Prostate gland (tissue), 2 donors: ENCODE measurements at regions not wholly inside any gene's neighbourhood (a gene's known extent, or its start where the extent isn't known, plus 50 kb on each side); places are given as distances from the start of the nearest gene placed in this dataset.

ENCODE experiments used
- POLR2AphosphoS5 ChIP-seq: sonication (generic); formaldehyde crosslinking; IDR thresholded peaks from one replicate; pipeline ENCODE4 v1.6.1; 2017; ENCODE audit warnings: antibody characterized with exemption
- TF ChIP-seq, protein P1 (sequence below), 4 experiments: fragments of 200-600 bp in 2 of 4; fragments of 450-650 bp in 2 of 4; sonication (generic) in 2 of 4; IDR thresholded peaks; 1 replicate in 3 of 4; 2 replicates in 1 of 4; pipeline ENCODE4 v1.5.1; 2016 to 2019; ENCODE audit warnings: antibody characterized with exemption in 4 of 4, mild to moderate bottlenecking in 2 of 4, moderate library complexity in 2 of 4

DNA sequence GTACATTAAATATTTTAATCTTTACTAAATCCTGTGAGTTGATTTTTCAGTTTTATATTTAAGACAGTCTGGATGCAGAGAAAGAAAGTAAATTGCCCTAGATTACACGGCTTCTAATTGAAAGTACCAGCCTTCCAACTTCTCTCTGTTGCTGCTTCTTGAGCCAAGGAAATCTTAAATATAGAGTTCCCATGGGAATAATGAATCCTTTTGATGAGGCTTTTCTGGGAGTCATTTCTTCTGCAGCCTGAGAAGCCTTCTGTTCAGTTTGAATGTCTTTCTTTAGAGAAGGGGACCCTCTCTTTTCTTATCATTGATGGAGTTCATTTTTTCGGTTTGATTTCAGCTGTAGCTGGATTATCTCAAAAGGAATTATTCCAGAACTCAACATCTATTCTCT lies 317.3 kb upstream of the PTPRD start:
- no peak for TF ChIP-seq POLR2AphosphoS5
- TF ChIP-seq, protein P1, sequence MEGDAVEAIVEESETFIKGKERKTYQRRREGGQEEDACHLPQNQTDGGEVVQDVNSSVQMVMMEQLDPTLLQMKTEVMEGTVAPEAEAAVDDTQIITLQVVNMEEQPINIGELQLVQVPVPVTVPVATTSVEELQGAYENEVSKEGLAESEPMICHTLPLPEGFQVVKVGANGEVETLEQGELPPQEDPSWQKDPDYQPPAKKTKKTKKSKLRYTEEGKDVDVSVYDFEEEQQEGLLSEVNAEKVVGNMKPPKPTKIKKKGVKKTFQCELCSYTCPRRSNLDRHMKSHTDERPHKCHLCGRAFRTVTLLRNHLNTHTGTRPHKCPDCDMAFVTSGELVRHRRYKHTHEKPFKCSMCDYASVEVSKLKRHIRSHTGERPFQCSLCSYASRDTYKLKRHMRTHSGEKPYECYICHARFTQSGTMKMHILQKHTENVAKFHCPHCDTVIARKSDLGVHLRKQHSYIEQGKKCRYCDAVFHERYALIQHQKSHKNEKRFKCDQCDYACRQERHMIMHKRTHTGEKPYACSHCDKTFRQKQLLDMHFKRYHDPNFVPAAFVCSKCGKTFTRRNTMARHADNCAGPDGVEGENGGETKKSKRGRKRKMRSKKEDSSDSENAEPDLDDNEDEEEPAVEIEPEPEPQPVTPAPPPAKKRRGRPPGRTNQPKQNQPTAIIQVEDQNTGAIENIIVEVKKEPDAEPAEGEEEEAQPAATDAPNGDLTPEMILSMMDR (IDR thresholded peaks at IDR 0.05) = no peak
